ENCODE measurements at regions not wholly inside any gene's neighbourhood (a gene's known extent, or its start where the extent isn't known, plus 50 kb on each side); places are given as distances from the start of the nearest gene placed in this dataset.

GRCh38 chr2:13616616-13617015 lies 899.9 kb downstream of the TRIB2 start:
- no TSS peak for BruUV-seq (replicated peaks)
- CTCF ChIA-PET, result no interaction called here
- no peaks in the 10 kb centered on the region for H3K27me3 ChIP-seq (replicated peaks in 1 of 2; ENCODE audit: control insufficient read depth in 2 of 2, insufficient read depth in 2 of 2, low read length in 1 of 2)
- no peak overlapping the region; the same call in 1 of the 2 replicates for H2AFZ ChIP-seq (ENCODE audit: control insufficient read depth, low read depth, low read length)
- H3K9me3 ChIP-seq (replicated peaks; ENCODE audit: control insufficient read depth, insufficient read depth, low read length), result no peaks in the 10 kb centered on the region; the same call in 2 of the 3 replicates
- H3K27ac ChIP-seq (ENCODE audit: control insufficient read depth, insufficient read depth), result no peak overlapping the region
- no peaks in the 10 kb centered on the region for H4K20me1 ChIP-seq (ENCODE audit: control insufficient read depth, insufficient read depth)
- no peaks in the 10 kb centered on the region for H3K36me3 ChIP-seq (ENCODE audit: control insufficient read depth in 2 of 2, insufficient read depth in 2 of 2, low read length in 1 of 2)
- SMC1A ChIA-PET (ENCODE audit: uncharacterized antibody, unreplicated experiment), result no interaction called here
- H3K9ac ChIP-seq (ENCODE audit: control insufficient read depth, insufficient read depth, low read length), result no peak overlapping the region
- H3K79me2 ChIP-seq (ENCODE audit: control insufficient read depth, insufficient read depth, low read length), result no peaks in the 10 kb centered on the region
- FAIRE-seq (no peak), ATAC-seq (no peak), DNase-seq (ENCODE audit: low read depth, low spot score) (no peak)
- RAD21 ChIA-PET (ENCODE audit: unreplicated experiment), result no interaction called here
- TF ChIP-seq CBX3 (IDR thresholded peaks at IDR 0.05; ENCODE audit: borderline replicate concordance, low read depth) (no peak), BHLHE40 (IDR thresholded peaks at IDR 0.05; ENCODE audit: borderline replicate concordance in 1 of 2, low read depth in 2 of 2, low read length in 1 of 2) (no peak), STAT1 (conservative IDR thresholded peaks at IDR 0.05) (no peak), KLF5 (IDR thresholded peaks at IDR 0.05; ENCODE audit: partially characterized antibody) (no peak), CBX5 (IDR thresholded peaks at IDR 0.05; ENCODE audit: low read depth) (no peak), E2F8 (IDR thresholded peaks at IDR 0.05; ENCODE audit: low read depth, partially characterized antibody) (no peak), ZBTB33 (IDR thresholded peaks at IDR 0.05) (no peak), SKIL (IDR thresholded peaks at IDR 0.05; ENCODE audit: low read depth, poor library complexity, severe bottlenecking) (no peak), CREM (IDR thresholded peaks at IDR 0.05; ENCODE audit: low read depth) (no peak), IRF3 (IDR thresholded peaks at IDR 0.05) (no peak), HSF1 (IDR thresholded peaks at IDR 0.05; ENCODE audit: low read depth, low read length) (no peak), ATF2 (IDR thresholded peaks at IDR 0.05; ENCODE audit: low read length) (no peak), STAT3 (IDR thresholded peaks at IDR 0.05; ENCODE audit: low read depth, low read length) (no peak)
- WGBS (ENCODE audit: insufficient coverage, insufficient replicate concordance, low lambda C conversion rate, missing lambda C conversion rate), result 24% methylated on average over 5 of the region's 5 CpGs
- POLR2A ChIA-PET, result no interaction called here
- no peak overlapping the region for H3K4me2 ChIP-seq (ENCODE audit: control insufficient read depth, insufficient read depth)
- intact Hi-C loops (cut with micrococcal nuclease; ENCODE audit: unreplicated experiment), result no loop called here
- in situ Hi-C loops (cut with MboI), result no loop called here
- no peak overlapping the region for H3K4me3 ChIP-seq
- H3K4me1 ChIP-seq (ENCODE audit: control insufficient read depth, insufficient read depth, low read length), result no peaks in the 10 kb centered on the region
